GM10248 (cell line): ENCODE measurements at regions not wholly inside any gene's neighbourhood (a gene's known extent, or its start where the extent isn't known, plus 50 kb on each side); places are given as distances from the start of the nearest gene placed in this dataset.

ENCODE experiments used
- CTCF ChIA-PET: fragments of 300-600 bp; sonication (Branson Sonifier 250); formaldehyde crosslinking; extraction: SDS; loops from one replicate; lab custom pipeline; 2021; ENCODE audit warnings: antibody characterized with exemption; lab: Yijun Ruan, JAX
- POLR2A ChIA-PET: fragments of 350-650 bp; sonication (Branson Sonifier 250); formaldehyde crosslinking; extraction: SDS; loops from one replicate; lab custom pipeline; 2020; ENCODE audit warnings: antibody characterized with exemption; lab: Yijun Ruan, JAX
- DNase-seq: peaks from one replicate; pipeline ENCODE4 v3.0.0; 2012; ENCODE audit errors: extremely low spot score
- TF ChIP-seq, protein P1 (sequence below): IDR thresholded peaks from 2 replicates; pipeline ENCODE4 v1.5.1; 2012; ENCODE audit warnings: mild to moderate bottlenecking, low read depth; ENCODE audit errors: extremely low read depth, missing control alignments, control extremely low read depth

- POLR2A ChIA-PET, result no interaction called here
These were observed 191.8 kb upstream of the SAMSN1 start for GRCh38 chr21:14737922-14738321.

GRCh38 chr21:14737284-14737691 lies 191.2 kb upstream of the SAMSN1 start:
- DNase-seq, result no peak
- POLR2A ChIA-PET, result no interaction called here
- TF ChIP-seq, protein P1, sequence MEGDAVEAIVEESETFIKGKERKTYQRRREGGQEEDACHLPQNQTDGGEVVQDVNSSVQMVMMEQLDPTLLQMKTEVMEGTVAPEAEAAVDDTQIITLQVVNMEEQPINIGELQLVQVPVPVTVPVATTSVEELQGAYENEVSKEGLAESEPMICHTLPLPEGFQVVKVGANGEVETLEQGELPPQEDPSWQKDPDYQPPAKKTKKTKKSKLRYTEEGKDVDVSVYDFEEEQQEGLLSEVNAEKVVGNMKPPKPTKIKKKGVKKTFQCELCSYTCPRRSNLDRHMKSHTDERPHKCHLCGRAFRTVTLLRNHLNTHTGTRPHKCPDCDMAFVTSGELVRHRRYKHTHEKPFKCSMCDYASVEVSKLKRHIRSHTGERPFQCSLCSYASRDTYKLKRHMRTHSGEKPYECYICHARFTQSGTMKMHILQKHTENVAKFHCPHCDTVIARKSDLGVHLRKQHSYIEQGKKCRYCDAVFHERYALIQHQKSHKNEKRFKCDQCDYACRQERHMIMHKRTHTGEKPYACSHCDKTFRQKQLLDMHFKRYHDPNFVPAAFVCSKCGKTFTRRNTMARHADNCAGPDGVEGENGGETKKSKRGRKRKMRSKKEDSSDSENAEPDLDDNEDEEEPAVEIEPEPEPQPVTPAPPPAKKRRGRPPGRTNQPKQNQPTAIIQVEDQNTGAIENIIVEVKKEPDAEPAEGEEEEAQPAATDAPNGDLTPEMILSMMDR, result no peak
- CTCF ChIA-PET, result interaction anchor here (0.7 to 3.5 kb wide), 22 partner anchors 8 to 335 kb away, joined by 3 to 15 read pairs (median 4); no protein-coding TSS in a partner anchor

More at GRCh38 chr21:14737922-14738321, 191.8 kb upstream of the SAMSN1 start:
- CTCF ChIA-PET, result interaction anchor here (0.7 to 3.5 kb wide), 22 partner anchors 9 to 336 kb away, joined by 3 to 15 read pairs (median 4); no protein-coding TSS in a partner anchor
- TF ChIP-seq, protein P1, result peak; percentile 37
- DNase-seq, result peak; percentile 17

GRCh38 chr21:14736672-14737071 lies 190.6 kb upstream of the SAMSN1 start:
- no peak for DNase-seq
- CTCF ChIA-PET, result interaction anchor here (0.9 to 3.5 kb wide), 15 partner anchors 9 to 213 kb away, joined by 3 to 15 read pairs (median 4); no protein-coding TSS in a partner anchor
- POLR2A ChIA-PET, result no interaction called here
- TF ChIP-seq, protein P1, result no peak

DNA sequence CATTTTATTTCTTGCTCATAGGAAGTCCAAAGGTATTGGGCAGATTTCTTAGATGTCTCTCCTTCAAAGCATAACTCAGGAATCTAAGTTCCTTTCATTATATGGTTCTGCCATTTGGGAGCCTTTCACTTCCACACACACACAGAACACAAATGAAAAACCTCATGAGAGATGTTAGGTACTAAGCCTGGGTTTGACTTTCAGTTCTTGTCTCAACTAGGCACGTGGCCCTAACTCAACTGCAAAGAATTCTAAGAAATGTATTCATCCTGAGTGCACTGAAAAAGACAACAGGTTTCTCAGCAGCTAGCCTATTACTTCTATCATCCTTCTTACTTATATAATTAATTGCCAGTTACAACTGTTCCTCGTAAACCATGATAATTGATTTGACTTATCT lies 190.0 kb upstream of the SAMSN1 start:
- TF ChIP-seq, protein P1, result no peak
- peak; percentile 7 for DNase-seq
- CTCF ChIA-PET, result interaction anchor here (0.9 to 3.5 kb wide), 10 partner anchors 9 to 212 kb away, joined by 3 to 15 read pairs (median 5); no protein-coding TSS in a partner anchor
- POLR2A ChIA-PET, result no interaction called here

GRCh38 chr21:14734833-14735232 lies 188.7 kb upstream of the SAMSN1 start:
- POLR2A ChIA-PET, result no interaction called here
- TF ChIP-seq, protein P1, result no peak
- CTCF ChIA-PET, result interaction anchor here (2.4 to 3.5 kb wide), 2 partner anchors 28 to 39 kb away, joined by 8 to 15 read pairs; no protein-coding TSS in a partner anchor
- DNase-seq, result no peak

GRCh38 chr21:14734191-14734590 lies 188.1 kb upstream of the SAMSN1 start:
- TF ChIP-seq, protein P1, result no peak
- ChIA-PET CTCF (interaction anchor here (1.0 kb wide), 1 partner anchor 16 kb away, joined by 3 read pairs; no protein-coding TSS in a partner anchor), POLR2A (no interaction called here)
- no peak for DNase-seq
